Panc1 (cell line): ENCODE measurements at regions not wholly inside any gene's neighbourhood (a gene's known extent, or its start where the extent isn't known, plus 50 kb on each side); places are given as distances from the start of the nearest gene placed in this dataset.

ENCODE experiments used
- REST ChIP-seq, 2 experiments: IDR thresholded peaks; 2 replicates each; pipeline ENCODE4 v1.6.1; 2011 to 2012; ENCODE audit warnings: low read depth in 2 of 2, control low read depth in 1 of 2, low read length in 1 of 2, mild to moderate bottlenecking in 1 of 2, moderate library complexity in 1 of 2; ENCODE audit not compliant: insufficient read depth in 1 of 2
- TCF7L2 ChIP-seq: IDR thresholded peaks from 2 replicates; pipeline ENCODE4 v1.6.1; 2011; ENCODE audit warnings: mild to moderate bottlenecking, low read depth, low read length, inconsistent platforms
- TF ChIP-seq, protein P1 (sequence below): fragments of 450-650 bp; IDR thresholded peaks from 2 replicates; pipeline ENCODE4 v1.5.1; 2017; ENCODE audit warnings: mild to moderate bottlenecking

DNA sequence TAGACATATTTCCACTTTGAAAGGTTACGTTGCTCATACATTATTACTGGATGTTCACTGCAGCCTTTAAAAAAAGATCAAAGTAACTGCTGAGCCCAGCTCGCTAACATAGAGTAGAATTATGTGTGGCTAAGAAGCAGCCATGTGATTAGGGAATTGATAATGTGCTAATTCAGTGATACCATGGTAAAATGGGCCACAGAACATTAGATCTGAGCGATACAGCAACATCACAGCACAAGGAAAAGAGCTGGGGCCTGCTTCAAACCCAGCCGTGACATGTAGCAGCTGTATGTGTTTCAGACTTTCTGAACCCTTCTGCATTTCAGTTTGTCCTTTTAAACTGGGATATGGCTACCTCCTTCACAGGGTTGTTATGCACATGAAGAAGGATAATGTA, 92.3 kb upstream of the LMNTD1 start:
- TF ChIP-seq, protein P1, sequence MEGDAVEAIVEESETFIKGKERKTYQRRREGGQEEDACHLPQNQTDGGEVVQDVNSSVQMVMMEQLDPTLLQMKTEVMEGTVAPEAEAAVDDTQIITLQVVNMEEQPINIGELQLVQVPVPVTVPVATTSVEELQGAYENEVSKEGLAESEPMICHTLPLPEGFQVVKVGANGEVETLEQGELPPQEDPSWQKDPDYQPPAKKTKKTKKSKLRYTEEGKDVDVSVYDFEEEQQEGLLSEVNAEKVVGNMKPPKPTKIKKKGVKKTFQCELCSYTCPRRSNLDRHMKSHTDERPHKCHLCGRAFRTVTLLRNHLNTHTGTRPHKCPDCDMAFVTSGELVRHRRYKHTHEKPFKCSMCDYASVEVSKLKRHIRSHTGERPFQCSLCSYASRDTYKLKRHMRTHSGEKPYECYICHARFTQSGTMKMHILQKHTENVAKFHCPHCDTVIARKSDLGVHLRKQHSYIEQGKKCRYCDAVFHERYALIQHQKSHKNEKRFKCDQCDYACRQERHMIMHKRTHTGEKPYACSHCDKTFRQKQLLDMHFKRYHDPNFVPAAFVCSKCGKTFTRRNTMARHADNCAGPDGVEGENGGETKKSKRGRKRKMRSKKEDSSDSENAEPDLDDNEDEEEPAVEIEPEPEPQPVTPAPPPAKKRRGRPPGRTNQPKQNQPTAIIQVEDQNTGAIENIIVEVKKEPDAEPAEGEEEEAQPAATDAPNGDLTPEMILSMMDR: no peak
- TF ChIP-seq REST (IDR thresholded peaks at IDR 0.05; ENCODE audit: insufficient read depth in 1 of 2, low read depth in 2 of 2, low read length in 1 of 2): no peak
- TF ChIP-seq TCF7L2: no peak
